GM18499 (cell line): ENCODE measurements at regions not wholly inside any gene's neighbourhood (a gene's known extent, or its start where the extent isn't known, plus 50 kb on each side); places are given as distances from the start of the nearest gene placed in this dataset.
"Not testable (repeated sequence)": the region's sequence is repeated elsewhere in the genome, so short reads cannot be mapped to it uniquely, and the experiment has no call there.

ENCODE experiments used
- ATAC-seq: cut with Tn5 transposase; IDR thresholded peaks from one replicate; pipeline ENCODE4 v1.9.1; 2021; ENCODE audit warnings: moderate number of reproducible peaks; ENCODE audit not compliant: insufficient read depth, unreplicated experiment

DNA sequence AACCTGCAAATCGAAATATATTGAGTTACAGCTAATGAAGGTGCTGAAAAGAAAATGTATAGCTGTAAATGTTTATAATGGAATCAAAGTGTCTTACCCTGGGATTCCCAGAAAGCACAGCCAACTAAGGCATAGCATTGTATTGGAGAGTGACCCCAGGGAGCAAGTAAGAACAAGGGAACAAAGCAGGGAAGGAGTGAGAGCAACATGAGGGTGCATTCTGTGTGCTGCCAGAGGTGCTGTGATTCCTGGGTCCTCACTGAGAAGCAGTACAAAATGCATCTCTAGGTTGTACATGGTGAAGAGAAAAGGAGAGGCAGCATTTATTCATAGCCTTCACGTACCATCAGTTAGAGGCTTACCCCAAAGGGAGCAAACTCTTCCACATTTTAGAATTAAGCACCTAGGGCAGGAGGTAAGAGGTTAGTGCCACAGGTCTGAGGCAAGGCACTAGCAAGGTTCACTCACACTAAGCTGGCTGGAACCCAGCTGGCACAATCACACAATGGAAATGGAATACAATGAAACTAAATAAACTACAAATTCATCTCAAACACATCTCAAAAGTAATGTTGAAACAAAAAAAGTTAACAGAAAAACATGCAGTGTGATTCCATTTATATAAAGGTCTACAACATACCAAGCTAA, 151.5 kb upstream of the C2CD4B start:
- ATAC-seq = no peak

DNA sequence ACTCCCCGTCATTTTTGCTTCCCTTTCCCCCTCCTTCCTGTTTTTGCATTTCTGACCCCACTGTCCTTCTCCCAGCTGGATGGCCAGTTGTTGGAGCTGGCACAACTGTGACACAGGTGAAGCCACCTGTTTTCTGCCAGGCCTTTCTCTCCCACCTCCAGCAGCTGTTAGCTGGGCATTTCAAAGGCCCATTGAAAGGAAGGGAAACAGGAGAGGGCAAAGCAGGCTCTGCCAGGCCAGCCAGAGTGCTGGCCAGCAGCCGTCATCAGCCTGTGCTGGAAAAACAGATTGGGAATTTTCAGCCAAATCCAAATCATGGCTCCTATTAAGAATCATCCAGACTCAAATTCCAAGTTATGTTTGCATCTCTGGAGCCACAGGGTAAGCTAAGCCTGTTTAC, 155.2 kb upstream of the C2CD4B start:
- ATAC-seq = no peak

DNA sequence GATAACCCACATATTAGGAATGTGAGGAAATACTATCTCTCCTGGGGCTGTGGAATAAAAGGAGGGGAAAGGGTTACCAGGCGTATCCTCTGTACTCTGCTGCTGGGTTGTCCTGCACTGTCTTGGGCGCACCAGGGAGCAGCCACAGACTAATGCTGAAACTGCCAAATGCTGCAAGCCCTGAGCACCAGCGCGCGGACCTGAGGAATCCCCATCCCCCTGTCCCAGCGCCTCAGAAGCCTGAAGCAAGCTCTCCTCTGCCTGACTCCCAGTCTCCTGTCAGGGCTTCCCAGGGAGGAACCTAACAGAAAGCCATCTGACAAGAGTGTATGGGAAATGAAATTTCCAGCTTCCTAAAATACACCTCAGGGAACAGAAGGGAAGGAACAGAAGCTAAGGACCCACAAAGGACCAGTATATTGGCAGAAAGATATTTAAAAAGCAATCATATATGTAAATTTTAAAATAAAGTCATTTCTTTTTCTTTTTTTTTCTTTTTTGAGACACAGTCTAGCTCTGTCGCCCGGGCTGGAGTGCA, 158.3 kb upstream of the C2CD4B start:
- no peak for ATAC-seq

DNA sequence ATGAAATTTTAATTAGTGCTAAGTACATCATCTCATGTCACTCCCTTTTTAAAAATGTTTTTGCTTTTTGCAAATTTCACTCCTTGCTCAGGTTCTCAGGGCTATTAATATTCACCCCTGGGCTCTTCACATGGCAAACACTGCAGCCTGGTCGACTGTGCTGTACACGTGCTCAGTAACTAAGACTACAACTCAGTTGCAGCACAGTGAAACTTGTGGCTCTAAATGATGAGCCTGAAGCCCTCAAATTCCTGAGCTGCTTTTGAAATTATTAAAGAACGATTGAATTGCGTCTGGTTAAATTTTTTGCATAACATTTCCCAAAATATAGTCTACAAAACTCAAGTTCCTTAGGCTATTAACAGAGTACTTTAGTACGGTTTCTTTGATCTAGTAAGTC, 159.3 kb upstream of the C2CD4B start:
- no peak for ATAC-seq

DNA sequence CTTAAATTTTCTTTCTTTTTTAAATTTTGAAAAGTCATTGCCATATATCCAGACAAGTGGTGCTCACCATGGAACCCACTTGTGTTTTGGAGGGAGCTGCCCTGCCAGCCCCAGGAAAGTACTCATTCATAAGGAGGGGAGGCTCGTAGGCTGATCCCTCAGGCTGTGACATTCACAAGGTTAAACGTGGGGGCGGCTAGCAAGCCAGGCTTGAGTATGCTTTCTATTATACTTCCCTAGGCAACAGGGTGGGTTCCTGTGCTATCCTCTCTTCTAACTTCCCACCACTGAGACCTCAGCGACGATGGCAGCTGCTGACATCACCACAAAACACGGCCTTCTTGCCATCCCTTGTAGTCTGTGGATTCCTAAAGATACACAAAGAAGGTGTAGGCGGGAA, 160.5 kb upstream of the C2CD4B start:
- no peak for ATAC-seq

DNA sequence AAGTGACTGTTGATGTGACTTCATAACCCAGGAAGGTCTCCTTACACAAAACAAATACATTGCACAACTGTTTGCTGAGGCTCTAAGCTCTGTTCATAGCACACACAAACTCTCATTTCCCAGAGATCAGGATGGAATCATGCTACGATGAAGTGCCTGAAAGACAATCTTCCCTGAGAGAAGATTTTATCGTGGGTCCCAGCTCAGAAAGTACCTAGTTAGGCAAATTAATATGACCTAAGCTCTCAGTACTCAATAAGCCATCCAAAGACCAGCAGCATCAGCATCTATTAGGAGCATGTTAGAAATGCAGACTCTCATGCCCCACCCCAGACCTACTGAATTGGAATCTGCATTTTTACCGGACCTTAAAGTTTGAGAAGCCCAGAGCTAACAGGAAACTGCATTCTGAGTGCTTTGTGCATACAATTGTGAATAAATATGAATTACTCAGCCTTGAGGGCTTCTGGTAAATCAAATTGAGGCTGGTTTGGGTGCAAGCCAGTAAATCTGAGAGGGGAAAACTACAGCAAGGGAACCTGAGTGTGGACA, 161.5 kb upstream of the C2CD4B start:
- no peak for ATAC-seq

DNA sequence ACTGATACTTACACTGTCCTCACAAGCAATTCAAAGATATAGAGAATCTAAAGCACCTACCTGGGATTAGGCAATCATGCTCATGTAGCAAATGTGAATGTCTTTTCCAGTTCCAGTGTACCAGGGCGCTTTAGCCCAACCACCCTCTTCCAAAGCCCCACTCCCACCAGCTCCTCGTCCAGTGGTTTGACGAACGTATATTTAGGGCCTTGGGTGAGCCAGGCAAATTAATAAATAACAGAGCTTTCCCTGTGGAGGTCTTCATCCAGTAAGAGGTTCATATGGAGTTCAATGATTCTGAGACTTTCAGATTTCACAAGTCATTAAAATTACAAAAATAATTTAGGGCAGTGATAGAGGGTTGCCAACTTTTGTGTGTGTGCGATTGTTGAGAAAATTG, 162.3 kb upstream of the C2CD4B start:
- no peak for ATAC-seq

DNA sequence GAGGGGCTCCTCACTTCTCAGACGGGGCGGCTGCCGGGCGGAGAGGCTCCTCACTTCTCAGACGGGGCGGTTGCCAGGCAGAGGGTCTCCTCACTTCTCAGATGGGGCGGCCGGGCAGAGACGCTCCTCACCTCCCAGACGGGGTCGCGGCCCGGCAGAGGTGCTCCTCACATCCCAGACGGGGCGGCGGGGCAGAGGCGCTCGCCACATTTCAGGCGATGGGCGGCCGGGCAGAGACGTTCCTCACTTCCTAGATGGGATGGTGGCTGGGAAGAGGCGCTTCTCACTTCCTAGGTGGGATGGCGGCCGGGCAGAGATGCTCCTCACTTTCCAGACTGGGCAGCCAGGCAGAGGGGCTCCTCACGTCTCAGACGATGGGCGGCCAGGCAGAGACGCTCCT, 167.4 kb upstream of the C2CD4B start:
- ATAC-seq = not testable (repeated sequence)

DNA sequence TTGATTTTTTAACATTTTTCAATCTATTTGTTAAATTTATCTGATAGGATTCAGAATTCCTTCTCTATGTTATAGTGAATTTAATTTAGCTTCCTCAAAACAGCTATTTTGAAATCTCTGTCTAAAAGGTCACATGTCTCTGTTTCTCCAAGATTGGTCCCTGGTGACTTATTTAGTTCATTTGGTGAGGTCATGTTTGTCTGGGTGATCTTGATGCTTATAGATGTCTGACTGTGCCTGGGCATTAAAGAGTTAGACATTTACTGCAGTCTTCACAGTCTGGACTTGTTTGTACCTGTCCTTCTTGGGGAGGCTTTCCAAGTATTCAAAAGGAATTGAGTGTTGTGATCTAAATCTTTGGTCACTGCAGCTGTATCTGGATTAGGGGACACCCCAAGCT, 169.5 kb upstream of the C2CD4B start:
- no peak for ATAC-seq

DNA sequence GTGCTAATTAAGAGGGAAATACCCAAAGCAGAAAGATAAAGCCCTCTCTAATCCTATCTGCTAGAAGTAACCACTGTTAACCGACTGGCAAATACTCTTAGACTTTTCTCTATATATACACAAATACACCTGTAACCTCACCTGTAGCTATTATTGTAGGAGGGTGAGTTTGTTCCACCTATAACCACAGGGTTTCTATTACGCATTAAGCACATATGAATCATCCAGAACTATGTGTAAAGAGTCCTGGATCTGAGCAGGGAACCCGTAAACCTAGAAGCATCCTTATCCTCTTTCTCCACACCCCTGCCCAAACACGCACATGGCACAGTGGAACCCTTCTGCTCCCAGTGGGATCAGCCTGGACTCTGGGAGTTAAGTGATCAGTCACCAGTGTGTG, 172.8 kb upstream of the C2CD4B start:
- no peak for ATAC-seq

DNA sequence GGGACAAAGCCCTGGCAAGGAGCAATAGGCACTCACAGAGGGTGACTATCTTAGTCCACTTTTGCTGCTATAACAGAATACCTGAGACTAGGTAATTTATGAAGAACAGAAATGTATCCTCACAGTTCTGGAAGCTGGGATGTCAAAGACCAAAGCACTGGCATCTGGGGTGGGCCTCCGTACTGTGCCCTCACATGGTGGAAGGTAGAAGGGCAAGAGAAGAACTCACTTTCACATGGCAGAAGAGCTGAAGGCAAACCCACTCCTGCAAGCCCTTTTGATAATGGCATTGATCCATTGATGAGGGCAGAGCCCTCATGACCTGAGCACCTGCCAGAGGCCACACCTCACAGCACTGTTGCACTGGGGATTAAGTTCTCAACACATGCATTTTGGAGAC, 173.4 kb upstream of the C2CD4B start:
- no peak for ATAC-seq

DNA sequence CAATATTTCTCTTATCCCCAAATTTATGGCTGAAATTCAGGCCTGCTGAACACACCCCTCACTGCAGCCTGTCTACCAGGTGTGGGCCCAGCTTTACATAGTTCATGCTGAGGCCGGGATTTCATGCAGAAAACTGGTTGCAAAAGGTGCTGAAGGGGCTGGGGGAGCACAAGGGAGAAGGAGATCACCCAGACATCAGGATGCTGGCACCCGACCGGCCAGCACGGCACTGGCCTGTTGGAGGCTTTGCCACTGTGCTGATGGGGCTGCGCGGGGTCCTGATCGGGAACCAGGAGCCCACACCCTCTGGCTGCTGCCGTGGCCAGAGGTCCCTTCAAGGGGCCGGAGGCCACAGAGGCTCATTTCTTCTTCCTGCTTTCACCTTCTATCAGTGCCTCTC, 177.9 kb upstream of the C2CD4B start:
- no peak for ATAC-seq

DNA sequence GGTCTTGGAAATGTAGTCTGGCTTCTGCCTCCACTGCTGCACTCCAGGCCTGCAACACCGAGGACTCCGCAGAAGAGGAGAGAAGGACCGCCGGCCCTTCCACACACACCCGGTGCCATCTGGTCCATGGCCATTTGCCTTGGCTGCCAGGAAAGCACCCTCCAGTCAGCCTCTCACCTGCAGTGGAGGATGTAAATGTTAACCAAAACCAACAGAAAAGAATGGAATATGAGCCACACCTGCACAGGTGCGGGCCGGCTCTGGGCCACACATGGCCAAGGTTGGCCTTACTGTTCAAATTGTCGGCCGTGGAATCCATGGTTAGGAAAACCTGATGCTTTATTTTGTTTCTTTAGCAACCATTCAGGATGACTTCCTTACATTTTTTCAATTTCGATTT, 178.3 kb upstream of the C2CD4B start:
- ATAC-seq = no peak

DNA sequence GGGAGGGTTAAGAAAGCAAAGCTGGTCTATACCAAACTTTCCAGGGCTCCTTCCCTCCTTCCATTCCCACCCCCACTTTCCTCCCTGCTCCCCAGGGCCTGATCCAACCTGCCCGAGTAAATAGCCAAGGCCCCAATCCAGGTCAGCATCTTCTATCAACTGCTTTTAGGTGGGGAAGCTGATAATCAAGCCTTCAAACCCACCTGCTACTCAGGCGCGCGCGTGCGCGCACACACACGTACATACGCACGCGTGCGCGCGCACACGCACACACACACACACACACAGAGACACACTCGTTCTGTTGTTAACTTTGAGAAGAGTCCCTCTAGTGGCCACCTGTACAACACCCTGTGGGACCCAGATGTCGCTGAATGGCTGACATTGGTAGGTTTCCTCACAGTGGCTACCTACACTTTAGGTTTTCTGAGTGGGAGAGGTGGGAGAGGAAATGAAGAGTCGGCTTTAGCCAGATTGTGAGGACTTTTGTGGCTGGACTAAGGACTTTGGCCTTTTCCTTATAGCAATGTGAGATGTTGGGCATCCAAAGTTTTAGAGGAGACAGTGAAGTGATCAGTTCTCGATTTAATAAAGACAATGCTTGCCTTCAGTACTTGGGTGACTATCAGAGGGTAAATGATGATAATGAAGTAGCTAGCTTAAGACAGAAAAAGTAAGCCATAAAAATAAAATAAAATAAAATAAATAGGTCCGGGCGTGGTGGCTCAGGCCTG, 179.9 kb upstream of the C2CD4B start:
- no peak for ATAC-seq

DNA sequence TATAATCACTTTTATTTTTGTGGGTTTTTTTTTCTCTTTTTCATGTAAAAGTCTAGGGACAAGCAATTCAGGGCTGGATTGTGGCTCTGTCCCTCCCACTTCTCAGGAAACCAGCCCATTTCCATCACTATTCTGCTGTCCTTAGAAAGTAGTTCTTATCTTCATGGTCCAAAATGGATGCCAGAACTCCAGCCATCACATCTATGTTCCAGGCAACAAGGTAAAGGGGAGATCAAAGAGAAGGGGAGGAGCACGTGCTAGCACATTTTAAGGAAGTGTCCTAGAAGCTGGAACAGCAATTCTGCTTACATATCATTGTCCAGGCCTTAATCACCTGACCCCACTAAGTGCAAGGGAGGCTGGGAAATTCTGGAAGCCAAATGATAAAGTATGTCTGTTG, 181.1 kb upstream of the C2CD4B start:
- ATAC-seq = no peak

DNA sequence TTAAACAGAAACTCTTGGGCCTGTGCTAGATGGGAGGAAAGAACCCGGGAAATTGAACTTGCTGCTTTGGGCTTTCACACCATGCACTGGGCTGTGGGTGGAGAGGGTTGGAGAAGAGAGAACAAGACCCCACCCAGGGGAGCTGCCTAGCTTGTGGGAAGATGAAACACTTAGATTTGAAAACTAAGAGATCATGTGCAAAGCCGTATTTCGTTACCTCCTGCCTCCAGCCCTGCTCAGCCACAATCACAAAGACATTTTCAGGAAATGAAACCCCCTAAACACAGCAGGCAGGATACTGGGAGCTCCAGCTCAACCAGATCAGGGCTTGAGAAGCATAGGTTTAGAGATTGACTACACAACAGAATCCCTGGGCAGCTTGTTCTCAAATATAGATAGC, 183.0 kb upstream of the C2CD4B start:
- ATAC-seq = no peak

DNA sequence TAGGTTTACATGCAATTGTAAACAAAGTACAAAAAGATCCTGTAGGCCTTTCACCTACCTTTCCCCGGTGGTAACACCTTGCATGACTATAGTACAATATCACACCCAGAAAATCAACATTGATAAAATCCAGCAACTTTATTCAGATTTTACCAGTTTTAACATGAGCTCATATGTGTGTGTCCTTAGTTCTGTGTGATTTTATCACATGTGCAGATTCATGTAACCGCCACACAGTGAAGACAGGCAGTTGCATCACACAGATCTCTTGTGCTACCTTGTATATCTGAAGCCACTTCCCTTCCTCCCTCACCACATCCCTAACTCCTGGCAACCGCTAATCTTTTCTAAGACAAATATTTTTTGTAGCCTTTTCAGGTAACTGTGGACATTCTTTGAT, 183.5 kb upstream of the C2CD4B start:
- no peak for ATAC-seq

DNA sequence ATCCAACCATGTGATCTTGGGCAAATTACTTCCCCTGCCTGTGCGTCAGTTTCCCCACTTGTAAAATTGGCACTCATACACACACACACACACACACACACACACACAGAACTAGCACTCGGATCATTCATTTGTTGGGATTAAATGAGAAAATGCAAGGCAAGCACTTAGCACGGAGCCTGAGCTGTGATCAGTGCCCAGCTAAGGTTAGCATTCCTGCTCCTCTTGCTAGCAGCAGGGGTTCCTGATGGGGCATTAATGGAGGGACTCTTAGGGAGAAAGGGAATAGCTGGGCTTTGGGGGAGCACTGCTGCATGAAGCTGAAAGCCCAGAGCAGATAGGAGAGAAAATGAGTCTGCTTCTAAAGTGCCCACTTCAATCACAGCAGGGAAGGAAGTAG, 187.7 kb upstream of the C2CD4B start:
- ATAC-seq = no peak

DNA sequence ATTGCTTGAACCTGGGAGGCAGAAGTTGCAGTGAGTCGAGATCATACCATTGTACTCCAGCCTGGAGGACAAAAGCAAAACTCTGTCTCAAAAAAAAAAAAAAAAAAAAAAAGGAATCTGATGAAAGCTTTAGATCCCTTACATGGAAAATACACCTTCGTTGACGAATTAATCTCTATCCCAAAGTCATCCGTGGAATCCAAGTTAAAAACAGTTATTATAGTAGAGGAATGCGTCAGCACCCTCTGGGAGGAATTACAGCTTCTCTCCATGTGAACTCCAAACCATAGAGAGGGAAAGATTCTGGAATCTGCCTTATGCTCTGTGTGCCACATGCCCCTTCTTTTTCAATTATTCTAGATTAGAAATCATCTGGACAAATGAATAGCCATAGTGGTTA, 192.3 kb upstream of the C2CD4B start:
- ATAC-seq = no peak

DNA sequence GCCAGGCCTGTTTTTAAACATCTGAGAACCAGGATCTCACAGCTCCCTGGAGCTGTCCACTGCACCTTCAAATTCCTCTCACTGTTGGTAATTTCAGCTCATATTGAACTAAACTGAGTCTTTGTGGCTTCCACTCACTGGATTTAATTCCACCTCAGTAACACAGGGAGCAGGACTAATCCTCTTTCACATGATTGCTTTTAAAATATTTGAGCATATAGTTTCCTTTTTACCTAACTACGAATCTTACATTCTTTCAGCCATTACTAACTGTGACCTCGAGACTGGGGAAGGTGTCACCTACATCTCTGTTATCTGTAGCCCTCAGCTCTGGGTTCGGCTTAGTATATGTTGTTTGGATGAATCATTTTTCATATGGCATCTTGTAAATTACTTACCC, 194.3 kb upstream of the C2CD4B start:
- ATAC-seq = no peak

DNA sequence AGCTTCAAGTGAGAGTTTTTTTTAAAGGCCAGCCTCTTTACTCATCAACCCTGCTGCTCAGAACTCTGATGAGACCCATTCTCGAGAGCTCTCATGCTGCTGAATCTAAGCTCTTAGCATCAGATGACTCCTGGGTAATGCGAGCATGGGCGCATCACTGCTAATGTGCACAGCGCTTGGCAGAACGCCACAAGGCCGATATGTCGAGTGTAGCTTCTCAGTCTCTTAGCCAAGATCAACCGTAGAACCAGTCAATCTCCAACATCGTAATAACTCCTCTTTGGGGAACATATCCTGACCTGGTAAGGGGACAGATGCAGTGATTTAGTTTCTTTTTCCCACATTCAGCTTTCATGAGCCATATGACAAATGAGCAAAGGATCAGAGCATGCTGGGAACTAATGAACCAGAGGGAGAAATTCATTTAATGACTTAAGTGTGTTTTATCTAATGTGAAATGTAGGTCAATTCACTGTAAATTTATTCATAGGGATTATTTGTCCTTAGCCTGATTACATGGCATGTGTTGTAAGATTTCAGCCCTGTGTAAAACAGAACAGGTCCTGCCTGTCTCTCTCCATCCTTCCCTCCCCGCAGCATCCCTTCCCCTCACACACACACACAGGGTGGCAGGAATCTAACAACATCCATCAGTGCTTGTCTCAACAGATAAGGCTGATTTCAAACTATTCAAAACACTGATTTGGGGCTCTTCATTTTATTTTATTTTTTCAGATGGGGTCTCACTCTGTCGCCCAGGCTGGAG, 195.4 kb upstream of the C2CD4B start:
- ATAC-seq = no peak
